ENCODE measurements at regions not wholly inside any gene's neighbourhood (a gene's known extent, or its start where the extent isn't known, plus 50 kb on each side); places are given as distances from the start of the nearest gene placed in this dataset.

GRCh38 chr12:84135586-84136279, 776.9 kb downstream of the SLC6A15 start:
- no peak for TF ChIP-seq REST (IDR thresholded peaks at IDR 0.05; ENCODE audit: insufficient read depth in 1 of 2, low read depth in 2 of 2, low read length in 2 of 2)
- TF ChIP-seq TAF1 (IDR thresholded peaks at IDR 0.05; ENCODE audit: borderline replicate concordance, insufficient read depth, low read length): no peak
- no peak for TF ChIP-seq POLR2AphosphoS5 (IDR thresholded peaks at IDR 0.05; ENCODE audit: low read depth, low read length)

All from PFSK-1 (cell line).